GM21367 (cell line): ENCODE measurements at regions not wholly inside any gene's neighbourhood (a gene's known extent, or its start where the extent isn't known, plus 50 kb on each side); places are given as distances from the start of the nearest gene placed in this dataset.
"Not testable (repeated sequence)": the region's sequence is repeated elsewhere in the genome, so short reads cannot be mapped to it uniquely, and the experiment has no call there.

Source experiments
- ATAC-seq: cut with Tn5 transposase; IDR thresholded peaks from one replicate; pipeline ENCODE4 v1.9.1; 2021; ENCODE audit not compliant: unreplicated experiment

GRCh38 chrX:40883021-40883619 lies 147.8 kb upstream of the MED14 start:
- no peak for ATAC-seq

- no peak for ATAC-seq
These were observed 150.6 kb upstream of the MED14 start for GRCh38 chrX:40885989-40886388.

GRCh38 chrX:40887476-40887875 lies 152.1 kb upstream of the MED14 start:
- no peak for ATAC-seq

GRCh38 chrX:40891798-40892197 lies 156.5 kb upstream of the MED14 start:
- no peak for ATAC-seq

- ATAC-seq: no peak
These were observed 158.0 kb upstream of the MED14 start for GRCh38 chrX:40893251-40893910.

GRCh38 chrX:40895246-40895645 lies 159.9 kb upstream of the MED14 start:
- no peak for ATAC-seq

- ATAC-seq: no peak
These were observed 162.5 kb upstream of the MED14 start for GRCh38 chrX:40897718-40898270.

- ATAC-seq: not testable (repeated sequence)
These were observed 169.4 kb upstream of the MED14 start for GRCh38 chrX:40904739-40905138.

- no peak for ATAC-seq
These were observed 172.7 kb upstream of the MED14 start for GRCh38 chrX:40908026-40908425.

GRCh38 chrX:40908857-40909475 lies 173.6 kb upstream of the MED14 start:
- ATAC-seq: no peak

- no peak for ATAC-seq
These were observed 173.1 kb upstream of the USP9X start for GRCh38 chrX:40912166-40912565.

- ATAC-seq: no peak
These were observed 172.7 kb upstream of the USP9X start for GRCh38 chrX:40912576-40912975.

- ATAC-seq: no peak
These were observed 164.9 kb upstream of the USP9X start for GRCh38 chrX:40920351-40920750.

GRCh38 chrX:40922307-40922706 lies 162.9 kb upstream of the USP9X start:
- ATAC-seq: no peak

GRCh38 chrX:40926739-40927427 lies 158.4 kb upstream of the USP9X start:
- not testable (repeated sequence) for ATAC-seq

GRCh38 chrX:40928076-40928475 lies 157.2 kb upstream of the USP9X start:
- ATAC-seq: no peak

- ATAC-seq: no peak
These were observed 153.3 kb upstream of the USP9X start for GRCh38 chrX:40931921-40932320.

GRCh38 chrX:40933132-40933705 lies 152.0 kb upstream of the USP9X start:
- ATAC-seq: no peak

GRCh38 chrX:40933706-40934425 lies 151.4 kb upstream of the USP9X start:
- no peak for ATAC-seq

- ATAC-seq: no peak
These were observed 148.4 kb upstream of the USP9X start for GRCh38 chrX:40936827-40937226.

- ATAC-seq: no peak
These were observed 146.8 kb upstream of the USP9X start for GRCh38 chrX:40938423-40938822.
